CD14-positive monocyte (primary cell): ENCODE measurements at regions not wholly inside any gene's neighbourhood (a gene's known extent, or its start where the extent isn't known, plus 50 kb on each side); places are given as distances from the start of the nearest gene placed in this dataset.

Experiments used
- DNase-seq, 3 donors: peaks; one replicate each; pipeline ENCODE4 v3.0.0-alpha.2; 2011 to 2022
- H2AFZ ChIP-seq: 2 replicates; pipeline ENCODE4 v1.6.0; 2012; ENCODE audit warnings: mild to moderate bottlenecking, low read depth, low read length, inconsistent platforms; ENCODE audit not compliant: insufficient read depth, poor library complexity, severe bottlenecking
- H3K27ac ChIP-seq, 2 donors: 1 replicate in 1 of 2; 2 replicates in 1 of 2; pipeline ENCODE4 v1.5.1; 2012 to 2013; ENCODE audit warnings: low read length in 2 of 2, control low read depth in 1 of 2, inconsistent platforms in 1 of 2, low read depth in 1 of 2, mild to moderate bottlenecking in 1 of 2
- H3K27me3 ChIP-seq, 2 donors: one replicate each; pipeline versions ENCODE4 v1.6.0 to v1.6.1; 2011 to 2013; ENCODE audit warnings: low read length in 2 of 2; ENCODE audit not compliant: control insufficient read depth in 2 of 2, insufficient read depth in 2 of 2
- H3K36me3 ChIP-seq, 2 donors: replicated peaks in 1 of 2; 1 replicate in 1 of 2; 2 replicates in 1 of 2; pipeline versions ENCODE4 v1.5.1 to v1.6.1; 2012 to 2013; ENCODE audit warnings: low read length in 2 of 2, control low read depth in 1 of 2, inconsistent platforms in 1 of 2, mild to moderate bottlenecking in 1 of 2; ENCODE audit not compliant: insufficient read depth in 2 of 2, control insufficient read depth in 1 of 2
- H3K4me1 ChIP-seq, 2 donors: 1 replicate in 1 of 2; 2 replicates in 1 of 2; pipeline versions ENCODE4 v1.5.1 to v1.6.1; 2012 to 2013; ENCODE audit warnings: low read length in 2 of 2, control low read depth in 1 of 2, inconsistent platforms in 1 of 2, mild to moderate bottlenecking in 1 of 2, moderate library complexity in 1 of 2; ENCODE audit not compliant: insufficient read depth in 2 of 2, control insufficient read depth in 1 of 2
- H3K4me2 ChIP-seq: replicated peaks from 2 replicates; pipeline ENCODE3; 2012; ENCODE audit warnings: low read length, moderate library complexity, mild to moderate bottlenecking; ENCODE audit not compliant: poor library complexity, severe bottlenecking; ENCODE audit errors: extremely low read depth
- H3K4me3 ChIP-seq, 3 experiments: fragments of 200-600 bp in 1 of 3; sonication (generic) in 1 of 3; replicated peaks in 1 of 3; 1 replicate in 2 of 3; 2 replicates in 1 of 3; pipeline ENCODE4 v1.5.1; 2011 to 2013; ENCODE audit warnings: low read length in 3 of 3, mild to moderate bottlenecking in 3 of 3, control low read depth in 2 of 3, low read depth in 2 of 3, inconsistent platforms in 1 of 3, moderate library complexity in 1 of 3
- H3K79me2 ChIP-seq: 2 replicates; pipeline ENCODE4 v1.6.0; 2012; ENCODE audit warnings: mild to moderate bottlenecking, control low read depth, inconsistent platforms, low read length, moderate library complexity; ENCODE audit not compliant: insufficient read depth
- H3K9ac ChIP-seq: 2 replicates; pipeline ENCODE4 v1.6.0; 2017; ENCODE audit warnings: low read length, mild to moderate bottlenecking; ENCODE audit not compliant: insufficient read depth, poor library complexity, severe bottlenecking
- H3K9me3 ChIP-seq, 2 donors: replicated peaks in 1 of 2; 1 replicate in 1 of 2; 2 replicates in 1 of 2; pipeline versions ENCODE4 v1.5.1 to v1.6.1; 2012 to 2013; ENCODE audit warnings: low read length in 2 of 2, control low read depth in 1 of 2; ENCODE audit not compliant: control insufficient read depth in 1 of 2, insufficient read depth in 1 of 2
- H4K20me1 ChIP-seq: 2 replicates; pipeline ENCODE4 v1.6.0; 2012; ENCODE audit warnings: mild to moderate bottlenecking, low read length, control low read depth, moderate library complexity; ENCODE audit not compliant: insufficient read depth
- H3K27ac Mint-ChIP-seq, 7 donors: one replicate each; pipeline ENCODE4 v1.8.0; 2020; ENCODE audit warnings: mild to moderate bottlenecking in 7 of 7, mixed read lengths in 7 of 7, moderate library complexity in 6 of 7, inconsistent platforms in 2 of 7
- H3K27me3 Mint-ChIP-seq, 3 donors: one replicate each; pipeline ENCODE4 v1.8.0; 2021 to 2022; ENCODE audit warnings: low read depth in 3 of 3, mild to moderate bottlenecking in 3 of 3, mixed read lengths in 3 of 3, moderate library complexity in 3 of 3, inconsistent platforms in 1 of 3
- H3K36me3 Mint-ChIP-seq, 2 donors: one replicate each; pipeline ENCODE4 v1.8.0; 2020; ENCODE audit warnings: mixed read lengths in 2 of 2, inconsistent platforms in 1 of 2, mild to moderate bottlenecking in 1 of 2
- H3K4me1 Mint-ChIP-seq: one replicate; pipeline ENCODE4 v1.8.0; 2020; ENCODE audit warnings: mild to moderate bottlenecking, mixed read lengths
- H3K4me3 Mint-ChIP-seq, 2 donors: one replicate each; pipeline ENCODE4 v1.8.0; 2020; ENCODE audit warnings: mild to moderate bottlenecking in 2 of 2, mixed read lengths in 2 of 2, moderate library complexity in 1 of 2
- H3K9me3 Mint-ChIP-seq, 7 donors: one replicate each; pipeline ENCODE4 v1.8.0; 2020 to 2022; ENCODE audit warnings: mixed read lengths in 7 of 7, mild to moderate bottlenecking in 6 of 7, moderate library complexity in 6 of 7, inconsistent platforms in 2 of 7
- WGBS: methylation state at CpG from one replicate; pipeline ENCODE4 v1.1.5; 2013; ENCODE audit warnings: missing lambda C conversion rate; ENCODE audit not compliant: insufficient coverage; 5-methylcytosine and 5-hydroxymethylcytosine counted together
- intact Hi-C, 2 donors: fragments of 100-400 bp; cut with micrococcal nuclease; formaldehyde crosslinking; loops; one replicate each; pipeline versions ENCODE4 v1.15.0 to v1.15.1; 2023
- TF ChIP-seq, protein P1 (sequence below): fragments of 200-600 bp; IDR thresholded peaks from one replicate; pipeline ENCODE4 v1.8.0; 2022; ENCODE audit warnings: antibody characterized with exemption, mild to moderate bottlenecking

DNA sequence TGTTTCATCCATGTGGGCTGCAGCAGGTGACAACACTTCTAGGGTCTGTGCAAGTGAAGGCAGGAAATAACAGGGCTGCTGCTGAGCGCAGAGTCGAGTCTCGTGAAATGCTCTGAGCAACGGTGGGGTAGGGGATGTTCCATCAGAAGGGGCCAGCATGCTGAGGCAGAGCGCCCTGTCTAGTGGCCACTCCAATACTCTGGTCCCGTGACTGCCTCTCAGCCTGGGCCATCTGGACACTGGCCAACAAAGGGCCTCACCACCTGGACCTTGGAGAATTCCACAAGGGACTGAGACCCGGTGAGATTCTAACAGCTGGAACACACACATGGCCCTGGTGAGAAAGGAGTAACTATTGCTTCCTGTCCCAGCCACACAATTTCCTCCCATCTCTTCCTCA lies 375.7 kb downstream of the SHANK2 start:
- no peak for DNase-seq
- Histone ChIP-seq H3K9me3 (no peaks in the 10 kb centered on the region), H3K36me3 (no peaks in the 10 kb centered on the region), H3K4me1 (no peaks in the 10 kb centered on the region), H2AFZ (no peak overlapping the region), H3K79me2 (no peaks in the 10 kb centered on the region), H3K27ac (no peak overlapping the region), H4K20me1 (no peaks in the 10 kb centered on the region), H3K27me3 (no peaks in the 10 kb centered on the region), H3K4me2 (no peak overlapping the region), H3K4me3 (no peak overlapping the region), H3K9ac (no peak overlapping the region)
- Mint-ChIP-seq H3K36me3 (no peaks in the 10 kb centered on the region), H3K27ac (no peak overlapping the region), H3K27me3 (peaks cover 11 to 31% (median 15%) of the 10 kb centered on the region in 3 donors), H3K9me3 (peaks cover 0 to 2% (median 0%) of the 10 kb centered on the region in 7 donors), H3K4me3 (no peak overlapping the region), H3K4me1 (no peaks in the 10 kb centered on the region)
- 17% methylated on average over 6 of the region's 7 CpGs for WGBS
- intact Hi-C loops, result no loop called here
- TF ChIP-seq, protein P1, sequence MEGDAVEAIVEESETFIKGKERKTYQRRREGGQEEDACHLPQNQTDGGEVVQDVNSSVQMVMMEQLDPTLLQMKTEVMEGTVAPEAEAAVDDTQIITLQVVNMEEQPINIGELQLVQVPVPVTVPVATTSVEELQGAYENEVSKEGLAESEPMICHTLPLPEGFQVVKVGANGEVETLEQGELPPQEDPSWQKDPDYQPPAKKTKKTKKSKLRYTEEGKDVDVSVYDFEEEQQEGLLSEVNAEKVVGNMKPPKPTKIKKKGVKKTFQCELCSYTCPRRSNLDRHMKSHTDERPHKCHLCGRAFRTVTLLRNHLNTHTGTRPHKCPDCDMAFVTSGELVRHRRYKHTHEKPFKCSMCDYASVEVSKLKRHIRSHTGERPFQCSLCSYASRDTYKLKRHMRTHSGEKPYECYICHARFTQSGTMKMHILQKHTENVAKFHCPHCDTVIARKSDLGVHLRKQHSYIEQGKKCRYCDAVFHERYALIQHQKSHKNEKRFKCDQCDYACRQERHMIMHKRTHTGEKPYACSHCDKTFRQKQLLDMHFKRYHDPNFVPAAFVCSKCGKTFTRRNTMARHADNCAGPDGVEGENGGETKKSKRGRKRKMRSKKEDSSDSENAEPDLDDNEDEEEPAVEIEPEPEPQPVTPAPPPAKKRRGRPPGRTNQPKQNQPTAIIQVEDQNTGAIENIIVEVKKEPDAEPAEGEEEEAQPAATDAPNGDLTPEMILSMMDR, result no peak

DNA sequence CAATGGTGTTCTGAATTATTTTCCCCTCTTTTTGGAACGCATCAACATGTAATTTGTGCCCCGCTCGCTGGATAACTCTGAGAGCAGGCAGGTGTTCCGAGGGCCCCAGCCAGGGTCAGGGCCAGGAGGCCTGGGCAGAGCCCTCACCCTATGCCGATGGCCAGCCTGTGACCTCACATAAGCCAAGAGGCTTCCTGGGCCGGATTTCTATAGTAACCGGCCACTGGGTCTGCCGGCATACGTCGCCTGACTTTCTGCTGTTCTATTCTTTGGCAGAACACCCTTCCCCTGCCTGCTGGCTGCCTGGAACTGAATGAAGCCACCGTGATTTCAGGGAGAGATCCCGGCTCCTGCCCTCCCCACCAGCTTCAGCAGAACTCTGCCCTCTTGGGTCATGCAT lies 375.2 kb downstream of the SHANK2 start:
- WGBS, result 73% methylated on average over 10 of the region's 12 CpGs
- H3K9me3 Mint-ChIP-seq, result peaks cover 0 to 2% (median 0%) of the 10 kb centered on the region in 7 donors
- H3K4me3 Mint-ChIP-seq, result no peak overlapping the region

More for the DNA sequence above, 375.2 kb downstream of the SHANK2 start:
- TF ChIP-seq, protein P1, result no peak
- H3K27me3 ChIP-seq, result no peaks in the 10 kb centered on the region
- H3K4me2 ChIP-seq, result no peak overlapping the region
- H3K9me3 ChIP-seq, result no peaks in the 10 kb centered on the region
- intact Hi-C loops, result no loop called here
- DNase-seq, result no peak
- Mint-ChIP-seq H3K36me3 (no peaks in the 10 kb centered on the region), H3K27me3 (peaks cover 11 to 31% (median 15%) of the 10 kb centered on the region in 3 donors), H3K27ac (no peak overlapping the region), H3K4me1 (no peaks in the 10 kb centered on the region)
- H3K27ac ChIP-seq, result no peak overlapping the region
- H4K20me1 ChIP-seq, result no peaks in the 10 kb centered on the region
- H3K4me1 ChIP-seq, result no peaks in the 10 kb centered on the region
- no peaks in the 10 kb centered on the region for H3K36me3 ChIP-seq
- no peaks in the 10 kb centered on the region for H3K79me2 ChIP-seq
- H2AFZ ChIP-seq, result no peak overlapping the region
- no peak overlapping the region for H3K9ac ChIP-seq
- H3K4me3 ChIP-seq, result no peak overlapping the region
